ENCODE measurements at regions not wholly inside any gene's neighbourhood (a gene's known extent, or its start where the extent isn't known, plus 50 kb on each side); places are given as distances from the start of the nearest gene placed in this dataset.
A peak's percentile ranks its signal among the peaks of the same experiment; 100 is the strongest.

DNA sequence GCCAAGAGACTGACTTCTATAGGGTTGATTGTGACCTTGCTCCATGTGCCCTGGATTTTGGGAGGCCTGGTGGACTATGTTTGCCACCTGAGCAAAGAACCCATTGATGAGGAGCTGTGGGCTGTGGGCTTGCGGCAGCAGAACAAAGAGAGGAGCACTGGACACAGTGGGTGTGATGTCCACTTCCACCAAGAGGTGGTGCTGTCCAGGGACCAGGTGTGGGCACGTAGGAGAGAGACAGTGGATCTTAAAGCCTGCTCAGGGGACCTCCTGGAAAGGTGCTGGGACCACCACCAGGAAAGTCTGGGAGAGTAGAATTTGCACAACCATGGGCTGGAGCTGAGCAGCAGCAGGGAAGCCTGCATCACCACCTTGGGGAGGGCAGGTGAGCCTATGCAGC lies 106.7 kb upstream of the ETS2 start:
- DNase-seq (ENCODE audit: low read depth in 2 of 2): no peak

DNA sequence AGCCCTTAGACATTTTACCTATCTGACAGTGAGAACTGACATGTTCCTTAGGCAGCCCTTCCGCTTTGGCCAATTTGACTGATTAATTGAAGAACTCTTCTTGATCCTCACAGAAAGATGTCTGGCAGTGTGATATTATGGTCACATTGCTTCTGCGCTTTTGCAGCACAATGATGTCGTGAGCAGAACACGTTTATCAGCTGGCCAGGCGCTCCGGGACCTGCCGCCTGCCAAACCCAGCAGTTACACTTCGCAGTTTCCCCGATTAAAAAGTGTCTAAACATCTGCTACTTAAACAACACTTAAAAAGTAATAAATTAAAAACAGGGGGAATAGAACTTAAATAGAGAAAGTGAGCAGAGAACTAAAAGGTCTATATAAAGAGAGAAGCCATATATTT lies 103.5 kb upstream of the ETS2 start:
- no peak for DNase-seq (ENCODE audit: low read depth in 2 of 2)

DNA sequence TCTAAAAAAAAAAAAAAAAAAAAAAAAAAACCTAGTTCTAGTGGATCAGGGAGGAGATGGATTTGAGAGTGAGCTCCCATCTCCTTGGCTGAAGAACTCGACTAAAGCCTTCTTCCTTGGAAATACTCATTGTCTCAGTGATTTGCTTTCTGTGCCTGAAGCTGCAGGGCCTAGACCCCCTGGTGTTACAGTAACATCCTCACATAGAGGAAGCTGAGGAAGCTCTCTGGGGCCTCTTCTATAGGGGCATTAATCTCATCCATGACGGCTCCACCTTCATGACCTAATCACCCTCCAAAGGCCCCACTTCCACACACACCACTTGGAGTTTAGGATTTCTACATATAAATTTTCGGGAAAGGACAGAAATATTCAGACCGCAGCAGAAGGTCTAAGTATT lies 95.9 kb upstream of the ETS2 start:
- DNase-seq (ENCODE audit: low read depth in 2 of 2): no peak

DNA sequence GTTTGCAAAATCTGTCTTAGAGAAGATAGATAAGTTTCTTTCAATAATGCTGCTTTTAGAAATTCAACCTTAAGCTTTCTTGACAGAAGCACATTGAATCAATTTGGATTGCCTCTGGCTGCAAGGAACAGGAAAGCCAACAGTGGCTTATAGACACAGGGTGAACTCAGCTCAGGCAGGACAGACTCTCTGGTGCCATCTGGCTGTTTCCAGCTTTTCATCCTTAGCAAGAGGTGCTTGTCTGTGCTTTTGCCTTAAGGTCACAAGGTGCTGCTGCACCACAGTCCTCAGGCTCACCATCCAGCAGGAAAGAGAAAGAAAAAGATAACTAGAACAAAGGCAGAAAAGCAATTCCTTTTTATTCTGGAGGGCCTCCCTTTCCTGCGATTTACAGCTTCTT lies 93.7 kb upstream of the ETS2 start:
- no peak for DNase-seq (ENCODE audit: low read depth in 2 of 2)

DNA sequence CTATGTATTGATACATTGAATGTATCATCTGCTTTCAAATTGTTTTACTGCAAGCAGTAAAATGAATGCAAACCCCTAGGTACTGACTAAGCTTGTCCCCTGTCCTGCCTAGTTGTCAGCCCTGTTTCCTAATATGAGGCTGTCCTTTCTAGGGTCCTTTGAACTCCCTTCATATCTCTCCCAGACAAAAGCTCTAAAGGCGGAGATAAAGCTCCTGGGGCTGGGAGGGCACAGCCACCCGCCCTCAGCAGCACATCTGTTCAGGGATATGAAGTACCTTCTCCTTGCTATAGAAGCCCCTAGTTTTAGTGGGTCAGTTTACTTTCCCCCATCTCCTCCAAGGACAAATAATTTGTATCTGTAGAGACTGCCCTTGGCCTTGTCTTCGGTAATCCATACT lies 93.1 kb upstream of the ETS2 start:
- no peak for DNase-seq (ENCODE audit: low read depth in 2 of 2)

DNA sequence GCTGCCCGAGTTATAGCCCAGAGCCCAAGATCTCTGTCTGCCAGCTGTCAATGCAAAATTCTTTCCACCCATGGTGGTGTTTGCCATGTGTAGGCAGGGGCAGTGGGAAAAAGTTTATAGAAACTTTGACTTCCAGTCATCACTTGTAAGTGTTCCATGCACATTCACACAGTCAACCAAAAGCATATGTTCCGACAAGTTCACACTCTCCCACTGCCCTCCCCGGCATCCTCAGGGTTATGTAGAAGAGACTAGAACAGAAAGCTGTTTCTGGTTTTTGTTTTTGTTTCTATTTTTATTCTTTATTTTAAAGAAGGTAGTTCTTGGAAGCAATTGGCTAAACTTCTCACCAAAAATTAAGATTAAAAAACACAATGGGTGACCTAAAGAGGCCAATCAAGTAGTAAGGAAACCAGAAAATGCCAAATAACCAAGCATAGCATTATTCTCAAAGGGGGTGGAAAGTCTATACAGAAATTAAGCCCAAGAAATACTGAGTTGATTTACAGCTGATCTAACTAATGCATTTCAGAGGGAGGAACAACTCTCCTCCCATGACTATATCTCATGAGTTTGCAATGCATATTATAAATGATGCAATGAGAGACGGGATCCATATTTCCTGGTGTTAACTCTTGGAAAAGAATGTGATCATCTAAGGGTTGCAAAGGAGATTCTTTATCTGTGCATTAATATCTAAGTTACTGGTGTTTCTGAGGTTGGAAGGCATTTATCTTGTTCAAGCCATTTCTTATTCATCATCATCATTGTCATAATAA lies 91.5 kb upstream of the ETS2 start:
- no peak for DNase-seq (ENCODE audit: low read depth in 2 of 2)

DNA sequence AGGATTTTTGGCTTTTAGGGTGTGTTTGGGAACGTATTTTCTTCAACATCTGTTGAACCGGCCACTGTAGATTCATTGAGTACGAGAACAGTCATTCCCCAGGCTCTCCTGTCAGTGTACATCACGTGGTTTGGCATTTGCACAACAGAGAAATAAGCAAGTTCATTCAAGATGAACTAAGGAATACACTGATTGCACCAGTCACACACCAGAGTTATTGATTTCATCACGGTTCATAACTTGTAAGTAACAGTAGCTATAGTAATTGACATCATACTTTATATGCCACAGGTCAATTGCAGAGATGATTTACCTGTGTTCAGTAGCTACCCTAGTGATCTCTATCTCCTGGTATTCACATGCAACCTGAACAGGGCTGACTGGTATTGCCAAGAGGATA lies 90.7 kb upstream of the ETS2 start:
- no peak for DNase-seq (ENCODE audit: low read depth in 2 of 2)

DNA sequence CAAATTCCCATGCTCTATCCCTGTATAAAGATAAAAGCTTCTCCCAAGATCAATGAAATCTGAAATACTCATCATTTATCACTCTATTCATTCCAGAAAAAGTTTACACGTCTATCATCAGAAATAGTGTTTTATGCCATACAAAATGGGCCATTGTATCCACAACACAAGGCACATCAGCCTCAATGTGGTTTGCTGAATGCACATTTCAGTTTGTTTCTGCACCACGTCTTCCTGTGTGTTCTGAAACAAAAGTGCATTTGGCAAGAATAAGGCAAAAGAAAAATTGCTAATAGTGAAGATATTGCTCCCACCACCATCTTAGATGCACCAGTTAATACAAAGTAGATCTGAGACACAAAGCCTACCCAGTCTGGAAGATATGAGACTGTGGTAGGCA lies 89.6 kb upstream of the ETS2 start:
- no peak for DNase-seq (ENCODE audit: low read depth in 2 of 2)

DNA sequence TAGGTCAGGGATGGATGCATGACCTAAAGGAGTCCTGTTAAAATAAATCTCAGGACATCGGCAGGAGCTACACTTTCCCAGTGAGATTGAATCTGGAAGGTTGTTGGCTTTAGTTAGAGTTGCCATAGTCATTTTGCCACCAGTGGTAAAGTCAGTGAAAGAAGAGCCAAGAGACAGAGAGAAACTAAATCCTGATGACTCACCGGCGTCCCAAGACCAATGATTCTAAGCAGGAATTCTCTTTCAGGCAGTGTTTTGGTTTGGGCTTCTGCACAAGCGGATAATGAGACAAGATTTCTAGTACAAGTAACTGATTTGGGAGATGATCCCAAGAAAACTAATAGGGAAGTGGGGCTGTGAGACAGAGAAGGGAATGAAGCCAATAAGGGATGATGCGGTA lies 88.8 kb upstream of the ETS2 start:
- no peak for DNase-seq (ENCODE audit: low read depth in 2 of 2)

DNA sequence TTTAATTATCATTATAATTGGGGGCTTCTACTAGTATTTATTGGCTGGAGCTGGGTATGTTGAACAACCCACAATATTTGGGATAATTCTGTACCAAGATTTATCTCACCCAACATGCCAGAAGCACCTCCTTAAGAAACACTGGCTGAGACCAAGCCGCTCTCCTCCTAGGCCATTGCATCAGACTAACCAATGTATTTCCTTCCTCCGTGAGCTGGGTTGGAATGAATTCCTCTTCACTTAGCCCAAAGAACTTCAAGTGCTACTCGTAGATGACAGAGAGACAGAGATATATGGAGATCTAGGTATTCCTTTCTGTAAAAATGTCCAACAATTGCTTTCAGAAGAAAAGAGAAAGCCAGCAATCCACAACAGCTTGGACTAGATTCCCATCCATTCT lies 87.2 kb upstream of the ETS2 start:
- no peak for DNase-seq (ENCODE audit: low read depth in 2 of 2)

DNA sequence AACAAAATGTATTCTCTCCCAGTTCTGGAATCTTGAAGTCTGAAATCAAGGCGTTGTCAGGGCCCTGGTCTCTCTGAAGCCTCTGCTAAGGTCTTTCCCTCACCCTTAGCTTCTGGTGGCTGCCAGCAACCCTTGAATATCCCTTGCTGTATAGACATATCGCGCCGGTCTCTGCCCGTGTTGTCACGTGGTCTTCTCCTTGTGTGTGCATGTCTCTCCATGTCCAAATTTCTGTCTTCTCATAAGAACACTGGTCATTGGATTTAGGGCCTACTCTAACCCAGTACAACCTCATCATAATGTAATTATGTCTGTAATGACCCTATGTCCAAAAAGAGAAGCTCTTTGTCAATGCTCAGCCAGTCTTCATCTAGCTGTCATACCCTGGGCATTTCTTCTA lies 85.7 kb upstream of the ETS2 start:
- DNase-seq (ENCODE audit: low read depth in 2 of 2): no peak

DNA sequence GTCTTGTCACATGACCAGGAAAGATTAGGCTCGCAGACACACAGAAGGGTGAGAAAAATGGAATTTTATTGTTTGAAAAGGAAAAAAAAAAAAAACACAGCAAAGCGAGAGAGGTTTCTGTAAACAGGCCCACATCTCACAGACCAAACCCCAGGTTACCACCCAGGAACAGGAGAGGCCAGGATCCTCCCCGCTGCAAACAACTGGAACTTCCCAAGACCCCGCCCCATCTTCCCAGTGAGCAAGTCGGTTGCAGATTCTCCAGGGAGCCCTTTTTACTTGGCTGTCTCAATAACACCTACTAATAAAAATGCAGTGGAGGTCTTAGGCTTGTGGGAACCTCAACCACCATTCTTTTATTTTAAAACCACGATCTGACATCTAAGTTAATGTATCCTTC lies 84.7 kb upstream of the ETS2 start:
- no peak for DNase-seq (ENCODE audit: low read depth in 2 of 2)

DNA sequence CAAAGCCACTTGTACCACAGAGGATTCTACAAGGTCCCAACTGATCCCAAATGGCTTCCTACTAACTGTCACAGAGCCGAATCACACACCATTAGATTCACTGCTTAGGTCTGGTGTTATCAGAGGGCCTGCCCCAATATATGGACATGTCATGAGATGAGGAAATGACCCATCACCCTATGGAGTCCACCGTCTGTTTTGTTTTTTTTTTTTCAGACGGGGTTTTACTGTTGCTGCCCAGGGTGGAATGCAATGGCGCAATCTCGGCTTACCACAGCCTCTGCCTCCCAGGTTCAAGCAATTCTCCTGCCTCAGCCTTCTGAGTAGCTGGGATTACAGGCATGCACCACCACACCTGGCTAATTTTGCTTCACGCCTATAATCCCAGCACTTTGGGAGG lies 83.8 kb upstream of the ETS2 start:
- DNase-seq (ENCODE audit: low read depth in 2 of 2): no peak

DNA sequence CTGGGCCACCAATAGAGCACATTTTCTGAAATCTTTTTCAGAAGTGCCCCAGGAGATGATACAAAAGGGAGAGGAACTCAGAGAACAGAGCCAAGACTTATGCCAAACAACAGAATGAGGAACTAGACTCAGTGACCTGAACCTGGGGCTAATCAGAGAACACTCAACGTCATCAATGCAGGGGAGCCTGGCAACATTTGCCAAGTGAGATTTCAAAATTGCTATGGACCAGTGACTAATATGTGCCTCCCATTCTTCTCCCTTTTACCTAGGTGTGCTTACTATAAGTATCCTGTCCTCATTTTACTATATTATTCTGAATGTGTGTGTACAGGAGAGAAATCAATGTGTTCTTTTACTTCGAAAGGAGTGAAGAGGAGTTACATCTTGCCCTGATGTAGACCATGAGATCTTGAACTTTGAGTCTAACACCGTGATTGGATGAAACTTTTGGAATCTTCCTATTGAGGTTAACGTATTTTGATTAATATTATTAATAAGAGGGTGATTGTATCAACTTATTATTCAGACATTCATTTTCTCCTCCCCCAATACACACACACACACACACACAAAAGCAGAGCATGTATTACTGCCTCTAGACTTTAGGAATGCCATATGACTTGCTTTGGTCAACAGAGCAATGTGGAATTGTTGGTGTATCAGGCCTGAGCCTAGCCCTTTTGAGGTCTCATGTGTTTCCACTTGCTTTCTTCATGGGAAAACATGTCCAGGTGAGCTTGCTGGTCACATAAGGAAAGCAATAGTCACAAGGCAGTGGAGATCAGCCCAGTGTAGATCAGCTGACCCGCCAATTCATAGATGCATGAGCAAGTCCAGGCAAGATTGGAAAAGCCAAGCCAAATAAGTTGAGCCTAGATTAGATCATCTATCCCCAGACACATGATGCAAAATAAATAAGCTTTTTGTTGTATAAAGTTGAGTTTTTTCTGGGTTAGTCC lies 80.3 kb upstream of the ETS2 start:
- DNase-seq (ENCODE audit: low read depth in 2 of 2): no peak

DNA sequence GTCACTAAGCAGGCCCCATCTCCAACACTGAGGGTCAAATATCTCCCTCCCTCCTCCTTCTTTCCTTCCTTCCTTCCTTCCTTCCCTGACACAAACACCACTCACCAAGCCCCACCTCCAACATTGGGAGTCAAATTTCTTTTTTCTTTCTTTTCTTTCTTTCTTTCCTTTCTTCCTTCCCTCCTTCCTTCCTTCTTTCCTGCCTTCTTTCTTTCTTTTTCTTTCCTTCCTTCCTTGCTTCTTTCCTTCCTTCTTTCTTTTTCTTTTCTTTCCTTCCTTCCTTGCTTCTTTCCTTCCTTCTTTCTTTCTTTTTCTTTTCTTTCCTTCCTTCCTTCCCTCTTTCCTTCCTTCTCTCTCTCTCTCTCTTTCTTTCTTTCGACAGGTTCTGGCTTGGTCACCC lies 79.2 kb upstream of the ETS2 start:
- DNase-seq (ENCODE audit: low read depth in 2 of 2): no peak

DNA sequence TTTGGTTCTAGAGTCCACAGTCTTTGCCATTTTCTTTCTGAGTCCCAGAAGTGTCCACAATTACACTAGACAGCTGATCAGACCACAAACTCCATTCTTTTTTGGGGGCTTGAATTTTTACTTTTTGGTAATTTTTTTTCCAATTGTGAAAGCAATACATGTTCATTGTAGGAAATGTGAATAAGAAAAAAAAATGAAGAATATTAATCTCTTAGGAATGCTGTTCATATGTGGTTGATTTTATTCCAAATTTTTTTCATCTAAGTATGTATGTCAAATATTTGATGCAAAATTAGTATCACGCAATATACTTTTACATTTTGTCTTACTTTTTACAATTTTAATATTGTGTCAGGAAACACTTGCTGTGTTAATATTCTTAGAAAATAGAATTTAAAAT lies 76.4 kb upstream of the ETS2 start:
- no peak for DNase-seq (ENCODE audit: low read depth in 2 of 2)

DNA sequence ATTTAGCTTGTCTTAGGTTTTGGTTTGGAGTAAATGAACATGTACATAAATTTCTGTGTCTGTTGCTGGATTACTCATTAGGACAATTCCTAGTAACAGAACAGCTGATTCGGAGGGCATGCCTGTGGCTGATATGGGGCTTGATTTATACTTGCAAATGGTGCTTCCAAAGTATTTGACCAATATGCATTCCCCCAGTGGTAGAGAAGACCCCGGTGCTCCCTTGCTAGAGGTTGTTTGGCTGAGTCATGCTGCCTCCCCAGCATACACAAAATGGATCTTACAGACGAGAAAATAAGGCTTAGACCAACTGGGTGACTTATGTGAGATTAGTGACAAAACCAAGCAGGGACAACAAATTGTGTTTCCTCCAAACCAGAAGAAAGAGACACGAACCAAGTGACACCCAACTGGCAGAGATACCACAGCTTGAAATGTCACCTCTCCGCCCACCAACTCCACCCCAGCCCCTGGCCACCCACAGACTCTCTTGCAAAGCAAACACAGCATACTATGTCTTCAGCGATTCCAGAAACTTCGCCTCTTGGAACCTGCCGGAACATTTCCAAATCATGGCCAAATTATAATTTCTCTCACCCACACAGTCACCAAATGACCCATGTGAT lies 75.9 kb upstream of the ETS2 start:
- no peak for DNase-seq (ENCODE audit: low read depth in 2 of 2)

DNA sequence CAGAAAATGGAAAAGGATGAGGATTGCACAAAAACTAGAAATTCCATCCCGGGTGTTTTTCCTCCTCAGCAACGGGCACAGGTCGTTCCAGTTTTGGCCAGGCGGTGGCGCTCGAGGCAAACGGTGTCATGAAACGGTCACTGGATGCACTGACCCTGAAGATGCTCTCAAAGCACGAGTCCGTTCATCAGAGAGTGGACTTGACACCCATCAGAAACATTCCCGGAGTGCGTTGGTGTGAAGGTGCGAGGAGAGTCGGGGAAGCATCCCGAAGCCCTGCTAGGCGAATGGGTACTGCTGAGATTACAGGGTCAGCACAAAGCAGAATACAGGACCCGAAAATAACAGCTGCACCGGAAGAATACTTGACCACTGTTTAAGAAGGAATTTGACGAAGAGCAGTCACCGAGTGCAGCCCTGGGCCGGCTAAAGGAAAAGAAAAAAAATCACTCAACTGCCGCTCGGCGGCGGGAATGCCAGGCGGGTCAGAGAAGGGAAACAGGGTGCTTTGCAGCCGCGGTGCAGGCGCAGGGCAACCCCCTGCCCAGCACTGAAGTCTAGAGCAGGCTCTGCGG lies 71.7 kb upstream of the ETS2 start:
- DNase-seq (ENCODE audit: low read depth in 2 of 2): peak; percentile 25 to 49

DNA sequence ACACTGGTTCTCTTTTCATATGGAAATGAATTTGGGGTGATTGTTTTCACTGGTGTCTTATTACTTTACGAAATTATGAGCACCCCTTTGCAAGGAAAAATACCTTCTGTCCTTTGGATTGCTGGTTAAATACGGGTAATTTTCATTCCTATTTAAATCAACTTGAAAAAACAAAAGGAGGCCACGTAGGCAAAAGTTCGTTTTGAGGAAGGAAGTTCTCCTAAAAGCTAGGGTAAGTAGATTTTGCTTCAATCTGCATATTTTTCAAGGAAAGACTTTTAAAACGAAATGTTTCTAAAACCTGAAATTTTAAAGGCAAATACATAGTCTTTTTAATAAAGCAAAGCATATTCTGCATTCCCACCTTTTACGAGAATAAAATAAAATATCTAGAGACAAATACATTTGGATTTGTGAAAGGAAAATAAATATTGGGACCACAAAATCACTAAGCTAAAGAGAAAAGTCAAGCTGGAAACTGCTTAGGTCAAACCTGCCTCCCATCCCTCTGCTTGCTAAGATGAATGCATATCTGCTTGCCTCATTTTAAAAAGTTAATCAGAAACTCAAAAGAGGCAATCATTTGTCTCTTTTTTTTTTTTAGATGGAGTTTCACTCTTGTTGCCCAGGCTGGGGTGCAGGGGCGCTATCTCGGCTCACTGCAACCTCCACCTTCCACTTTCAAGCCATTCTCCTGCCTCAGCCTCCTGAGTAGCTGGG lies 70.9 kb upstream of the ETS2 start:
- DNase-seq (ENCODE audit: low read depth in 2 of 2): no peak

DNA sequence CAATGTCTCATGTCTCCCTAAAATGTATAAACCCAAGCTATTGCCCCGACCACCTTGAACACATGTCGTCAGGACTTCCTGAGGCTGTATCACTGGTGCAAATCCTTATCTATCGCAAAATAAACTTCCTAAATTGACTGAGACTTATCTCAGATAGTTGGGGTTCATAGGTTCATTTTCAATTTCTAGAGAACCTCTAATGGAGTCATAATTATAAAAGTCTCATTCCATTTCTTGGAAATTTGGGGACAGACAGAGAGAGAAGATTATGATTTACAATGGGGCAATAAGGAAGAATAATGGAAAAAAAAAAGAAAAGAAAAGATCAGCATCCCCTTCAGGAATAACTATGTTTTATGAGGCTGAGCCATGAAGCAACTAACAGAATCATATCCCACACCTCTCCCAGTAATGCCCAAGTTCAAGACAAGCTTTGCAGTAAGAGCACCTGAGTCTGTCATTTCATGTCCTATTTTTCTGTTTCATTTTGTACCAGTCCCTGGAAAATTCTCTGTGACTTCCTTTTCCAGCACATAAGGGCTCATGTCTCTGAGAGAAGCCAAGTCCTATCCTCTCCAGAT lies 70.0 kb upstream of the ETS2 start:
- DNase-seq (ENCODE audit: low read depth in 2 of 2): no peak

DNA sequence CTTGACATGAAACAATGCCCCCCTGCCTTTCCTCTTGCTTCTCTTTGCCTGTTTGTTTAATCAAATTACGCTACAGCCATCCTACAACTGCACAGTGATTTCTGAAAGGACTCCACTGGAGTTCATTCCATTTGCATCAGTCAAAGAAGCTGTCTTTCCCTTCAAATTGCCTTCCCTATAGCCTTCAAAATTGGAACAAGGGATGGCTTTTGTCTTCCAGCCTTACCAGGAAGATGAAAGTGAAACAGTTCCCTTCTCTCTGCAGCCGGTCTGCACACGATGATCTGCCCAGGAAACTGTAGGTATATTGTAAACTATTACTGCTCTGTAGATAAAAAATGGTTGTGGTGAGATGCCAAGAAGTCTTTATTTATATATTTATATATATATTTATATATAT lies 65.6 kb upstream of the ETS2 start:
- no peak for DNase-seq (ENCODE audit: low read depth in 2 of 2)

Data from stimulated activated CD8-positive, alpha-beta memory T cell treated with anti-CD3 and anti-CD28 coated beads, Interleukin-7, amount 100 ng/mL, for 4 hours (primary cell).